ENCODE measurements at regions not wholly inside any gene's neighbourhood (a gene's known extent, or its start where the extent isn't known, plus 50 kb on each side); places are given as distances from the start of the nearest gene placed in this dataset.
A peak's percentile ranks its signal among the peaks of the same experiment; 100 is the strongest.

DNA sequence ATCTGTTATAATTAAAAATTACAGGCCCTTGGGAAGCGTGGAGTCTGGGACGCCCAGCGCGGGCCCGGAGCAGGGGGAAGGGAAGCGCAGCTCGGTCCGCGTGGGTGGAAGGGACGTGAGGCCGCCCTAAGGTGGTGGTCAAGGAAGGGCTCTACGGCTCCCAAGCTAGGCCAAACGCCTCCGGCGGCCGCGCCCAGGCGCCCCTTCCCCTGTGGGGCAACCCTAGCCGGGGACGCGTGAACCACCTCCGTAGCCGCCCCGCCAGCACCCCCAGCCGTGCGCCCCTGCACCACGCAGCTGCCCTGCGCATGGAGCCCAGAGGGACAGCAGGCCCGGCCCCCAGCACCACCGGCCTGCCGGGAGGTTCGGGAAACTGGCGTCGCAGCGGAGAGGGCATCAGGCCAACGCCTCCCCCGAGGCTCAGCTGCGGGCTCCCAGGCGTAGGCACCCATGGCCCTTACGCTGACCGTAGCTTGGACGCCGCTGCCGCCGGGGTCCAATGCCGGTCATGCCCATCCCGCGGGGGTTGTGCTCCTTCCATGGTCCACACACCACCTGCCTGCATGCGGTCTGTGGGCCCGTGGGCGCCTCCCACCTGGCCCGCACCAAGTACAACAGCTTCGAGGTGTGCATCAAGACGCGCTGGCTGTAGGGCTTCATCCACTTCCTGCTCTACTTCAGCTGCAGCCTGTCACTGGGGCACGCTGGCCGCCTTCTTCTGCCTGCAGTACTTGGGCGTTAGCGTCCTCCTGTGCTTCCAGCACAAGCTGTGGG, 166.7 kb downstream of the SEPTIN7 start:
- no peaks in the 10 kb centered on the region for H3K36me3 ChIP-seq (ENCODE audit: control insufficient read depth, insufficient read depth, low read length)
- TF ChIP-seq CTCF (IDR thresholded peaks at IDR 0.05; ENCODE audit: insufficient read depth, low read length, severe bottlenecking) = no peak
- no peak for DNase-seq (ENCODE audit: low read depth)
- H3K4me3 ChIP-seq (ENCODE audit: low read depth, low read length) = no peak overlapping the region
- FAIRE-seq = no peak
- H3K27me3 ChIP-seq (ENCODE audit: control insufficient read depth, insufficient read depth, low read length) = peaks cover 2% of the 10 kb centered on the region

DNA sequence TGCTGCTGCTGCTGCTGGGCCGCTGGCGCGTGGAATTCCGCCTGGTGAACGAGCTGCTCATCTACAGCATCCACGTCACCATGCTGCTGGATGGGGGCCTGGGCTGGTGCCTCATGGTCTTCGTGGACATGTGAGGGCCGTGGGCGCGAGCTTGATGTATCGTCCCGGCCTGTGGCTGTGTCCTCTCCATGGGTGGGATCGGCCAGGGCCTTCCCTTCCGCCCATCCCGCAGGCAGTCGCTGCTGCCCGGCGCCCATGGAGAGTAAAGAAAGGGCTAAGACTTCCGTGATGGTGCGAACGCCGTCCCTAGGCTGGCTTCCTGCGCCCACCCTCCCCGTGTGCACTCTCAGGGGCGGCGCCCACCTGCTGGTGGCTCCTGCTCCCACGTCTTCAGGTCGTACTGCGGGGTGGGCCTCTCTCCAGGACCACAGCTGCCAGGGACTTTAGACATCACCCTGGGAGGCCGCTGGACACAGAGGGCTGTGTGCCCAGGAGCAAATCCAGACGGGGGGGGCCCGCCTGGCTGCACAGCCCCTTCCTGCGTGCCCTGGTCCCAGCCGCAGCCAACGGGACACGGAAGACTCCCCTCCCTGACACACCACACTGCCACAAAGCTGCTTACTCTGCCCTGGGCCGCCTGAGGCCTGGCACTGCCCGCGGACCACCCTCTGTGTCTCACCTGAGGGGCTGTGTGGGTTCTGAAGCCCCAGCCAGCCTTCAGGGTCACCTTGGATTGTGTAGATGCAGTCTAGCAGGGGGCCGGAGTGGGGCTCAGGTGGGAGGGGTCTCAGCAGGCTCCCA, 167.5 kb downstream of the SEPTIN7 start:
- Histone ChIP-seq H3K27me3 (ENCODE audit: control insufficient read depth, insufficient read depth, low read length) (peaks cover 2% of the 10 kb centered on the region), H3K4me3 (ENCODE audit: low read depth, low read length) (no peak overlapping the region), H3K36me3 (ENCODE audit: control insufficient read depth, insufficient read depth, low read length) (no peaks in the 10 kb centered on the region)
- no peak for TF ChIP-seq CTCF (IDR thresholded peaks at IDR 0.05; ENCODE audit: insufficient read depth, low read length, severe bottlenecking)
- FAIRE-seq = no peak
- no peak for DNase-seq (ENCODE audit: low read depth)

- Histone ChIP-seq H3K27me3 (ENCODE audit: control insufficient read depth, insufficient read depth, low read length) (peaks cover 2% of the 10 kb centered on the region), H3K36me3 (ENCODE audit: control insufficient read depth, insufficient read depth, low read length) (no peaks in the 10 kb centered on the region), H3K4me3 (ENCODE audit: low read depth, low read length) (no peak overlapping the region)
- no peak for TF ChIP-seq CTCF (IDR thresholded peaks at IDR 0.05; ENCODE audit: insufficient read depth, low read length, severe bottlenecking)
- FAIRE-seq (no peak), DNase-seq (ENCODE audit: low read depth) (no peak)
Observed at GRCh38 chr7:35969066-35969465, 168.2 kb downstream of the SEPTIN7 start.

- FAIRE-seq = no peak
- Histone ChIP-seq H3K27me3 (ENCODE audit: control insufficient read depth, insufficient read depth, low read length) (peaks cover 2% of the 10 kb centered on the region), H3K36me3 (ENCODE audit: control insufficient read depth, insufficient read depth, low read length) (no peaks in the 10 kb centered on the region), H3K4me3 (ENCODE audit: low read depth, low read length) (no peak overlapping the region)
- no peak for TF ChIP-seq CTCF (IDR thresholded peaks at IDR 0.05; ENCODE audit: insufficient read depth, low read length, severe bottlenecking)
- DNase-seq (ENCODE audit: low read depth) = no peak
Observed at GRCh38 chr7:35970458-35970857, 169.6 kb downstream of the SEPTIN7 start.

DNA sequence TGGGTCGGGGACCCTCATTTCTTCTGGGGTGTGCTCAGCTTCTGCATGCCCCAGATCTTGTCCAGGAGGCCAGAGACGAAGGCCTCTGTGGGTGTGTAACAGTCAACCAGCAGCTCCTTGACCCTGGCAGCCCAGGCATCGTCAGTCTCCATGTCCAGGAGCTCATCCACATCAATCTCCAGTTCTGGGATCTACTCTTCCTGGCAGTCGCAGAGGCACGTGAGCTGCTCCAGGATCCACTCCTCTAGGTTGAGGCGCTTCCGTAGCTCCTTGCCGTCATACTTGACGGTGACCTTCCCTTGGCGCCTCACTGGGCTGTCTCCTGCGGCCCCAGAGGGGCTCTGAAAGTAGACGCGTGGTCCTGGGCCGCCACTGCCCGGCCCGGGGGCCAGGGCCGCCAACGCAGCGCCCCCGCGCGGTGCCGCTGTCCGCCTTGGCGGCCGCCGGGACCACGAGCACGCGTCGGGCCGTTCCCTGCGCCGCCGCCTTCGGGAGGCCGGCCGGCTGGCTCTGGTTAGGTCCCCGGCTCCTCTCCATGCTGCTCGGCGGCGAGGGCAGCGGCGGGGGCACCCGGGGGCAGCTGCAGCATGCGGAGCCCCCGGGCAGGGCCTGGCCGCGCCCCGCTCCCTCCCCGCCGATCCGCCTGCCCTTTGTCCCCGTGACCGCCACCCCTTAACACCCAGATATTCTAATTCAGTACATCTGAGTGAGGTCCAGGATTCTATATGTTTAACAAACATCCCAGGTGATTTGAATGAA, 170.5 kb downstream of the SEPTIN7 start:
- Histone ChIP-seq H3K36me3 (ENCODE audit: control insufficient read depth, insufficient read depth, low read length) (no peaks in the 10 kb centered on the region), H3K4me3 (ENCODE audit: low read depth, low read length) (peak overlapping the region; percentile 15), H3K27me3 (ENCODE audit: control insufficient read depth, insufficient read depth, low read length) (peaks cover 2% of the 10 kb centered on the region)
- no peak for DNase-seq (ENCODE audit: low read depth)
- FAIRE-seq = no peak
- TF ChIP-seq CTCF (IDR thresholded peaks at IDR 0.05; ENCODE audit: insufficient read depth, low read length, severe bottlenecking) = peak; percentile 17

All from bronchial epithelial cell (primary cell).